ENCODE measurements at regions not wholly inside any gene's neighbourhood (a gene's known extent, or its start where the extent isn't known, plus 50 kb on each side); places are given as distances from the start of the nearest gene placed in this dataset.

- Histone ChIP-seq H3K27me3 (ENCODE audit: control insufficient read depth, insufficient read depth, low read length) (no peaks in the 10 kb centered on the region), H3K4me3 (ENCODE audit: low read length) (no peak overlapping the region), H3K4me1 (ENCODE audit: control insufficient read depth, low read depth, low read length) (no peaks in the 10 kb centered on the region), H3K27ac (ENCODE audit: low read length) (no peak overlapping the region), H3K9me3 (ENCODE audit: control insufficient read depth, low read depth, low read length) (no peaks in the 10 kb centered on the region), H3K9ac (ENCODE audit: low read length) (no peak overlapping the region), H3K36me3 (ENCODE audit: control insufficient read depth, low read depth, low read length) (no peaks in the 10 kb centered on the region)
Observed at GRCh38 chr6:119591235-119591634, 241.7 kb upstream of the MAN1A1 start.

GRCh38 chr6:119590066-119590465, 240.5 kb upstream of the MAN1A1 start:
- no peaks in the 10 kb centered on the region for H3K27me3 ChIP-seq (ENCODE audit: control insufficient read depth, insufficient read depth, low read length)
- no peak overlapping the region for H3K4me3 ChIP-seq (ENCODE audit: low read length)
- H3K9me3 ChIP-seq (ENCODE audit: control insufficient read depth, low read depth, low read length) = no peaks in the 10 kb centered on the region
- H3K36me3 ChIP-seq (ENCODE audit: control insufficient read depth, low read depth, low read length) = no peaks in the 10 kb centered on the region
- no peak overlapping the region for H3K27ac ChIP-seq (ENCODE audit: low read length)
- H3K4me1 ChIP-seq (ENCODE audit: control insufficient read depth, low read depth, low read length) = no peaks in the 10 kb centered on the region
- no peak overlapping the region for H3K9ac ChIP-seq (ENCODE audit: low read length)

DNA sequence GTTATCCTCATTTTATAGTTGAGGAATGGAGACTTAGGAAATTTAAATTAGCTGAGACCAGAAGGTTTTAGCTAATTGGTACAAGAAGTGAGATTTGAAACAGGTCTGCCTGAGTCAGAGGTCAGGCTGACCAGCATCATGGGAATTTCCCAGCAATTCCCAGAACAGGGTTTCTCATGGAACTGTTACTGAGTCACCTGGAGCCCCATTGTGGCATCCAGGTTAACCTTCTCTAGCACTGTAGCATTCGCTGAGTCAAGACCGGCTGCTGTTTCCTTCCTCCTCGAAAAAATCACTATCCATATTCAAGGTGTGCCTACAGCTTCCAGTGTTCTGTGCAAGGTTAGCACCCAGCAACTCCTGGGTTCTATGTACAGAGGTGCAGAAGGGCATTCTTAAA, 238.0 kb upstream of the MAN1A1 start:
- Histone ChIP-seq H3K27ac (ENCODE audit: low read length) (no peak overlapping the region), H3K36me3 (ENCODE audit: control insufficient read depth, low read depth, low read length) (no peaks in the 10 kb centered on the region), H3K27me3 (ENCODE audit: control insufficient read depth, insufficient read depth, low read length) (no peaks in the 10 kb centered on the region), H3K9me3 (ENCODE audit: control insufficient read depth, low read depth, low read length) (no peaks in the 10 kb centered on the region), H3K4me1 (ENCODE audit: control insufficient read depth, low read depth, low read length) (no peaks in the 10 kb centered on the region), H3K4me3 (ENCODE audit: low read length) (no peak overlapping the region), H3K9ac (ENCODE audit: low read length) (no peak overlapping the region)

- Histone ChIP-seq H3K27ac (ENCODE audit: low read length) (no peak overlapping the region), H3K9me3 (ENCODE audit: control insufficient read depth, low read depth, low read length) (no peaks in the 10 kb centered on the region), H3K4me3 (ENCODE audit: low read length) (no peak overlapping the region), H3K27me3 (ENCODE audit: control insufficient read depth, insufficient read depth, low read length) (no peaks in the 10 kb centered on the region), H3K9ac (ENCODE audit: low read length) (no peak overlapping the region), H3K36me3 (ENCODE audit: control insufficient read depth, low read depth, low read length) (no peaks in the 10 kb centered on the region), H3K4me1 (ENCODE audit: control insufficient read depth, low read depth, low read length) (no peaks in the 10 kb centered on the region)
Observed at GRCh38 chr6:119586250-119586882, 236.8 kb upstream of the MAN1A1 start.

GRCh38 chr6:119584088-119584487, 234.5 kb upstream of the MAN1A1 start:
- Histone ChIP-seq H3K4me3 (ENCODE audit: low read length) (no peak overlapping the region), H3K27ac (ENCODE audit: low read length) (no peak overlapping the region), H3K36me3 (ENCODE audit: control insufficient read depth, low read depth, low read length) (no peaks in the 10 kb centered on the region), H3K27me3 (ENCODE audit: control insufficient read depth, insufficient read depth, low read length) (no peaks in the 10 kb centered on the region), H3K9ac (ENCODE audit: low read length) (no peak overlapping the region), H3K9me3 (ENCODE audit: control insufficient read depth, low read depth, low read length) (no peaks in the 10 kb centered on the region), H3K4me1 (ENCODE audit: control insufficient read depth, low read depth, low read length) (no peaks in the 10 kb centered on the region)

GRCh38 chr6:119581220-119581619, 231.7 kb upstream of the MAN1A1 start:
- no peak overlapping the region for H3K9ac ChIP-seq (ENCODE audit: low read length)
- H3K27me3 ChIP-seq (ENCODE audit: control insufficient read depth, insufficient read depth, low read length) = no peaks in the 10 kb centered on the region
- no peak overlapping the region for H3K27ac ChIP-seq (ENCODE audit: low read length)
- H3K36me3 ChIP-seq (ENCODE audit: control insufficient read depth, low read depth, low read length) = no peaks in the 10 kb centered on the region
- no peaks in the 10 kb centered on the region for H3K9me3 ChIP-seq (ENCODE audit: control insufficient read depth, low read depth, low read length)
- H3K4me1 ChIP-seq (ENCODE audit: control insufficient read depth, low read depth, low read length) = no peaks in the 10 kb centered on the region
- no peak overlapping the region for H3K4me3 ChIP-seq (ENCODE audit: low read length)

DNA sequence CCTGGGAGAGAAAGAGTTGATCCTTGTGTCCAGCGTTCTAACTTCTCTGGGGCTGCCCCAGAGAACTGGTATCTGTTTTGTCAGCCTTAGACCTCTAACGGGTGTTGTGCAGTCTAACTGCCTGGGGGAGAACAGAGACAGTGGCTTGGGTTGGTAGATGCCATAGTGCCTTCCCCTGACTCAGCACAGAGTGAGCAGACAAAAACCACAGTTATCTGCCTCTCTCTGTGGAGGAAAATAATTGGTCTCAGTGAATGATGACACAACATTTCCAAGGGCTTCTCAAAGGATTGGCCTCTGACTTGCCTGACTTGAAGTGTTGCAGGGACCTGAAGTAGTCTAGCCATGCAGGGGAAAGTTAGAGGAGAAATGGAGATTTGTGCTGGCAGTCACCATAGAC, 226.2 kb upstream of the MAN1A1 start:
- H3K27ac ChIP-seq (ENCODE audit: low read length) = no peak overlapping the region
- H3K9me3 ChIP-seq (ENCODE audit: control insufficient read depth, low read depth, low read length) = no peaks in the 10 kb centered on the region
- H3K36me3 ChIP-seq (ENCODE audit: control insufficient read depth, low read depth, low read length) = no peaks in the 10 kb centered on the region
- no peak overlapping the region for H3K9ac ChIP-seq (ENCODE audit: low read length)
- no peaks in the 10 kb centered on the region for H3K4me1 ChIP-seq (ENCODE audit: control insufficient read depth, low read depth, low read length)
- H3K27me3 ChIP-seq (ENCODE audit: control insufficient read depth, insufficient read depth, low read length) = no peaks in the 10 kb centered on the region
- H3K4me3 ChIP-seq (ENCODE audit: low read length) = no peak overlapping the region

DNA sequence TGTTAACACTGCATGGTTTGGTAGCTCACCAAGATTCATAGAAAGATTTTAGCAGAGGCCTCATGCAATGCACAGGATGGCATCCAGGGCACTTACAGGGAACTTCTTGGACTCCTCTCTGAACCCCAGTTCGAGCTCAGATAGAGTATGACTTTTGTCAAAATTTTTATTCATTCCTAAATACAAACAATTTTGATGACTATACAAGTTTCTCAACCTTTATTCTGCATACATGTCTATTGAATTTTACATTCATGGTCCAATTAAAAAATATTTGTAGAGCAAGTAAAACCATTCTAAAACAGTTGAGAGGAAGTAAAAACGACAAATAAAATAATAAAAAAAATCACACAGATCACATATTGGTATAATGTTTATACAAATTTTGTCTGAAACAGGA, 219.0 kb upstream of the MAN1A1 start:
- H3K9me3 ChIP-seq (ENCODE audit: control insufficient read depth, low read depth, low read length) = no peaks in the 10 kb centered on the region
- no peak overlapping the region for H3K27ac ChIP-seq (ENCODE audit: low read length)
- no peaks in the 10 kb centered on the region for H3K27me3 ChIP-seq (ENCODE audit: control insufficient read depth, insufficient read depth, low read length)
- no peak overlapping the region for H3K9ac ChIP-seq (ENCODE audit: low read length)
- H3K4me1 ChIP-seq (ENCODE audit: control insufficient read depth, low read depth, low read length) = no peaks in the 10 kb centered on the region
- H3K4me3 ChIP-seq (ENCODE audit: low read length) = no peak overlapping the region
- H3K36me3 ChIP-seq (ENCODE audit: control insufficient read depth, low read depth, low read length) = no peaks in the 10 kb centered on the region

- H3K9me3 ChIP-seq (ENCODE audit: control insufficient read depth, low read depth, low read length) = no peaks in the 10 kb centered on the region
- no peaks in the 10 kb centered on the region for H3K27me3 ChIP-seq (ENCODE audit: control insufficient read depth, insufficient read depth, low read length)
- H3K4me3 ChIP-seq (ENCODE audit: low read length) = no peak overlapping the region
- no peaks in the 10 kb centered on the region for H3K36me3 ChIP-seq (ENCODE audit: control insufficient read depth, low read depth, low read length)
- H3K27ac ChIP-seq (ENCODE audit: low read length) = no peak overlapping the region
- no peak overlapping the region for H3K9ac ChIP-seq (ENCODE audit: low read length)
- no peaks in the 10 kb centered on the region for H3K4me1 ChIP-seq (ENCODE audit: control insufficient read depth, low read depth, low read length)
Observed at GRCh38 chr6:119566546-119567260, 217.1 kb upstream of the MAN1A1 start.

DNA sequence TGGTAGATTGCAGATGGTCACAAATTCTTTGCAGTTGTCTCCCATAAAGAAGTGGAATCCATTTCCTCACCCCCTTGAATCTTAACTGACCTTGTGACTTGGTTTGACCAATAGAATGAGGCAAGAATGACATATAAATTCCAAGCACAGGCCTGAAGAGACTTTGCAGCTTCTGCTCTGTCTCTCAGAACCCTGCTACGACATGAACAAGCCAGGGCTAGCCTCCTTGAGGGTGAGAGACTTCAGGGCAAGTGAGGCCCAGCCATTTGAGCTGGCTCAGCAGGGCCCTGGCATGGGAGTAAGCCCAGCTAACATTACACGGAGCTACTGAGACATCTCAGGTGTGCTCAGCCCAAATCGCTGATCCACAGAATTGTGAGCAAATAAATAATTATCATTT, 216.3 kb upstream of the MAN1A1 start:
- Histone ChIP-seq H3K9ac (ENCODE audit: low read length) (no peak overlapping the region), H3K9me3 (ENCODE audit: control insufficient read depth, low read depth, low read length) (no peaks in the 10 kb centered on the region), H3K27ac (ENCODE audit: low read length) (no peak overlapping the region), H3K36me3 (ENCODE audit: control insufficient read depth, low read depth, low read length) (no peaks in the 10 kb centered on the region), H3K4me1 (ENCODE audit: control insufficient read depth, low read depth, low read length) (no peaks in the 10 kb centered on the region), H3K4me3 (ENCODE audit: low read length) (no peak overlapping the region), H3K27me3 (ENCODE audit: control insufficient read depth, insufficient read depth, low read length) (no peaks in the 10 kb centered on the region)

DNA sequence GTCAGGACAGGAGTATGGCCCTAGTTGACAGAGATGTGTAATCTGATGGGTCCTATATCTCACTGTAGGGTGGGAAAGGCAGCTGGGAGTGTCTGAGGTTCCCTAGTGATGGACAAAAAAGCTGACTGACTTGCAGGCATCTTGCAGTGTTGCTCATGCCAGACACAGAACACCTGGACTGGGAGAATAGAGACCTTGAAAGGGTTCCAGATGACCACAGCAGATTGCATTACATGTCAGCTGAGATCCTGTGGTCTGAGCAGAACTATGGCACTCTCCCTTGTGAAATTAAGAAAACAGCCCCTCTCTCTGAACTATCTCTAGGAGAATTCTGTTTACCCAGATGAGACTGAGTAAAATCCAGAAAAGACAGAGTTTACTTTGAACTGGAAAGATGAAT, 212.6 kb upstream of the MAN1A1 start:
- H3K9ac ChIP-seq (ENCODE audit: low read length) = no peak overlapping the region
- H3K27ac ChIP-seq (ENCODE audit: low read length) = no peak overlapping the region
- no peaks in the 10 kb centered on the region for H3K4me1 ChIP-seq (ENCODE audit: control insufficient read depth, low read depth, low read length)
- no peak overlapping the region for H3K4me3 ChIP-seq (ENCODE audit: low read length)
- H3K36me3 ChIP-seq (ENCODE audit: control insufficient read depth, low read depth, low read length) = no peaks in the 10 kb centered on the region
- no peaks in the 10 kb centered on the region for H3K9me3 ChIP-seq (ENCODE audit: control insufficient read depth, low read depth, low read length)
- H3K27me3 ChIP-seq (ENCODE audit: control insufficient read depth, insufficient read depth, low read length) = no peaks in the 10 kb centered on the region

- Histone ChIP-seq H3K9ac (ENCODE audit: low read length) (no peak overlapping the region), H3K4me3 (ENCODE audit: low read length) (no peak overlapping the region), H3K36me3 (ENCODE audit: control insufficient read depth, low read depth, low read length) (no peaks in the 10 kb centered on the region), H3K9me3 (ENCODE audit: control insufficient read depth, low read depth, low read length) (no peaks in the 10 kb centered on the region), H3K4me1 (ENCODE audit: control insufficient read depth, low read depth, low read length) (no peaks in the 10 kb centered on the region), H3K27me3 (ENCODE audit: control insufficient read depth, insufficient read depth, low read length) (no peaks in the 10 kb centered on the region), H3K27ac (ENCODE audit: low read length) (no peak overlapping the region)
Observed at GRCh38 chr6:119559586-119559985, 210.0 kb upstream of the MAN1A1 start.
